NT2/D1 (cell line): ENCODE measurements at regions not wholly inside any gene's neighbourhood (a gene's known extent, or its start where the extent isn't known, plus 50 kb on each side); places are given as distances from the start of the nearest gene placed in this dataset.
"Not testable (repeated sequence)": the region's sequence is repeated elsewhere in the genome, so short reads cannot be mapped to it uniquely, and the experiment has no call there.

ENCODE experiments used
- SUZ12 ChIP-seq: IDR thresholded peaks from 2 replicates; pipeline ENCODE4 v1.6.1; 2011; ENCODE audit not compliant: insufficient read length, insufficient read depth; ENCODE audit errors: extremely low read depth
- YY1 ChIP-seq: IDR thresholded peaks from 2 replicates; pipeline ENCODE4 v1.6.1; 2011; ENCODE audit not compliant: insufficient read length, insufficient read depth
- ZNF274 ChIP-seq: IDR thresholded peaks from 2 replicates; pipeline ENCODE4 v1.6.1; 2011; ENCODE audit warnings: mild to moderate bottlenecking, low read depth, low read length

DNA sequence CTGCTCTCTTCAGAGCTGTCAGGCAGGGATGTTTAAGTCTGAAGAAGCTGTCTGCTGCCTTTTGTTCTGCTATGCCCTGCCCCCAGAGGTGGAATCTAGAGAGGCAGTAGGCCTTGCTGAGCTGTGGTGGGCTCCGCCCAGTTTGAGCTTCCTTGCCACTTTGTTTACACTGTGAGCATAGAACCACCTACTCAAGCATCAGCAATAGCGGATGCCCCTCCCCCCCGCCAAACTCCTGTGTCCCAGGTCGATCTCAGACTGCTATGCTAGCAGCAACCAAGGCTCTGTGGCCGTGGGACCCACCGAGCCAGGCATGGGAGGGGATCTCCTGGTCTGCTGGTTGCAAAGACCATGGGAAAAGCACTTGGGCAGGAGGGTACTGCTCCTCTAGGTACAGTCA lies 140.5 kb upstream of the PLXNC1 start:
- not testable (repeated sequence) for TF ChIP-seq YY1, ZNF274, SUZ12
